ENCODE measurements at regions not wholly inside any gene's neighbourhood (a gene's known extent, or its start where the extent isn't known, plus 50 kb on each side); places are given as distances from the start of the nearest gene placed in this dataset.

DNA sequence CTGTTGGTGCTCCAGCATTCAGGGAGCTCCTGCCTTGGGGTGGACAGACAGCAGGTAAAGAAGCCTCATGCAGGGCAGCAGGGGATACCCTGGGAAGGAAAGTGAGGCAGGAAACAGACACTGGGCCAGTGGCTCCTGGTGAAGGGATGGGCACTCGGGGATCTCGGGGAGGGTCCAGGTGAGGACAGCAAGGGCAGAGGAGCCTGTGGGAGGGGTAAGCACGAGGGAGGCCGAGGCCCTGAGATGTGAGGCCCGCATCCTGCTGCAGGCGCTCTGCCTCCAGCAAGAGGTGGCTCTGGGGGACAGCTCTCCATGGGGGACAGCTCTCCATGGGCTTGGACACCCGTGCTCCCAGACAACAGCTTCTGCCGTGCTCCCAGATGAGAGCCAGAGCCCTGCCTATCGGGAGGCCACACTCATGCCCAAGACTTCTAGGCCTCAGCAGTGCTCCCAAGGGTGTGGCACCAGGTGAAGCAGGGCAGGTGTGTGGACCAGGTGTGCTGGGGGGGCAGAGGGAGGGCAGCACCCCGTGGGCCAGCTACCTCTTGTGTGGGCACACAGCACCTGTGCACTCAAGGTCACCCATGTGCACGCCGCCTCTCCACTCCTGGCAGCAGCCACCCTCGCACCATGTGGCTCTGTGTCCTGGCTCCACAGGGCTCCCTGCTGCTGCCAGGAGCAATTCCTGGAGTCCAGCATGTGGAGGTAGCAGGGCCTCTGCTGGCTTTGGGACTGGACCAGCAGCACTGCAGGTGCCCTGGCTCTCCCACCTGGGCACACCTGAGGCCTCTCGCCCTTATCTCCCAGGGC lies 93.6 kb upstream of the INSIG1 start:
- no peaks in the 10 kb centered on the region for H3K36me3 ChIP-seq
- H3K4me3 ChIP-seq, result no peak overlapping the region
- DNase-seq (ENCODE audit: extremely low spot score), result no peak
- no peaks in the 10 kb centered on the region for H3K9me3 ChIP-seq
- TF ChIP-seq POLR2AphosphoS5 (IDR thresholded peaks at IDR 0.05) (no peak), EP300 (IDR thresholded peaks at IDR 0.05) (no peak), POLR2A (IDR thresholded peaks at IDR 0.05; ENCODE audit: low read depth) (no peak)
- TF ChIP-seq, protein P1, sequence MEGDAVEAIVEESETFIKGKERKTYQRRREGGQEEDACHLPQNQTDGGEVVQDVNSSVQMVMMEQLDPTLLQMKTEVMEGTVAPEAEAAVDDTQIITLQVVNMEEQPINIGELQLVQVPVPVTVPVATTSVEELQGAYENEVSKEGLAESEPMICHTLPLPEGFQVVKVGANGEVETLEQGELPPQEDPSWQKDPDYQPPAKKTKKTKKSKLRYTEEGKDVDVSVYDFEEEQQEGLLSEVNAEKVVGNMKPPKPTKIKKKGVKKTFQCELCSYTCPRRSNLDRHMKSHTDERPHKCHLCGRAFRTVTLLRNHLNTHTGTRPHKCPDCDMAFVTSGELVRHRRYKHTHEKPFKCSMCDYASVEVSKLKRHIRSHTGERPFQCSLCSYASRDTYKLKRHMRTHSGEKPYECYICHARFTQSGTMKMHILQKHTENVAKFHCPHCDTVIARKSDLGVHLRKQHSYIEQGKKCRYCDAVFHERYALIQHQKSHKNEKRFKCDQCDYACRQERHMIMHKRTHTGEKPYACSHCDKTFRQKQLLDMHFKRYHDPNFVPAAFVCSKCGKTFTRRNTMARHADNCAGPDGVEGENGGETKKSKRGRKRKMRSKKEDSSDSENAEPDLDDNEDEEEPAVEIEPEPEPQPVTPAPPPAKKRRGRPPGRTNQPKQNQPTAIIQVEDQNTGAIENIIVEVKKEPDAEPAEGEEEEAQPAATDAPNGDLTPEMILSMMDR (IDR thresholded peaks at IDR 0.05), result no peak
- H3K27me3 ChIP-seq, result peaks cover 0 to 43% (median 0%) of the 10 kb centered on the region in 4 donors
- no peaks in the 10 kb centered on the region for H3K4me1 ChIP-seq
- H3K27ac ChIP-seq (replicated peaks in 1 of 4), result no peak overlapping the region
- intact Hi-C loops (cut with DNase I), result no loop called here
- WGBS, result 100% methylated on average over 4 of the region's 14 CpGs

DNA sequence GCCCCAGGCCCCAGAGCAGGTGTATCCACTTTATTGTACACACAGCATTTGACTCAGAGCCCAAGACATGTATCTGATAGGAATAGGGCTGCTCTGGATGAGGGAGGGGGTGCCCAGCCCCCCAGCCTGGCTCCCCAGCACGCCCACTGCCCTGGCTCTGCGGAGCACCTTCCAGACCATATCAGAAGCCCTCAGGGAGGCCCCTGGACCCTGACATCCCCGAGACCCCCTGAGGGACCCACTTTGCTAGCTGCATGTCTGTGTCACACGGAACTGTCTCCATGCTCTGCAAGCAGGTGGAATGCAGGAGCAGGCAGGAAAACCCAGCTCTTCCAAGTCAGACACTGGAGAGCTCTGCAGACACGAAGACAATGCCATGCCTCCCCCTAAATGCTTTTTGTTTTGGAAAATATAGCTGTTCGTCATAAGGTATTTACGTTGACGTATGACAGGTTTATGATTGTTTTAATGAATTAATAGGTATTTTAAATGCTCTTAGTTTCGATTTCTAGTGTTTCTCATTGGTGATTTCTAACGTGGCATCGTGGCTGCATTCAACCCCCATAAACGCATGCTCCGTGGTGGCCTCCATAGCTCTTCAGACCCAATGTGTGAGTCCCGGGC lies 92.8 kb upstream of the INSIG1 start:
- Histone ChIP-seq H3K27ac (replicated peaks in 1 of 4) (peak overlapping the region in 3 of 4 donors; percentile 49 to 82 (median 72)), H3K27me3 (peaks cover 0 to 51% (median 0%) of the 10 kb centered on the region in 4 donors), H3K9me3 (no peaks in the 10 kb centered on the region), H3K4me1 (peaks cover 0 to 7% (median 4%) of the 10 kb centered on the region in 4 donors), H3K4me3 (peak overlapping the region; percentile 28 to 47 (median 36)), H3K36me3 (no peaks in the 10 kb centered on the region)
- TF ChIP-seq POLR2AphosphoS5 (IDR thresholded peaks at IDR 0.05), result no peak
- no peak for TF ChIP-seq POLR2A (IDR thresholded peaks at IDR 0.05; ENCODE audit: low read depth)
- TF ChIP-seq EP300 (IDR thresholded peaks at IDR 0.05), result no peak
- TF ChIP-seq, protein P1 (IDR thresholded peaks at IDR 0.05), result no peak
- intact Hi-C loops (cut with DNase I), result no loop called here
- no peak for DNase-seq (ENCODE audit: extremely low spot score)
- WGBS, result 77% methylated on average over 14 of the region's 14 CpGs

DNA sequence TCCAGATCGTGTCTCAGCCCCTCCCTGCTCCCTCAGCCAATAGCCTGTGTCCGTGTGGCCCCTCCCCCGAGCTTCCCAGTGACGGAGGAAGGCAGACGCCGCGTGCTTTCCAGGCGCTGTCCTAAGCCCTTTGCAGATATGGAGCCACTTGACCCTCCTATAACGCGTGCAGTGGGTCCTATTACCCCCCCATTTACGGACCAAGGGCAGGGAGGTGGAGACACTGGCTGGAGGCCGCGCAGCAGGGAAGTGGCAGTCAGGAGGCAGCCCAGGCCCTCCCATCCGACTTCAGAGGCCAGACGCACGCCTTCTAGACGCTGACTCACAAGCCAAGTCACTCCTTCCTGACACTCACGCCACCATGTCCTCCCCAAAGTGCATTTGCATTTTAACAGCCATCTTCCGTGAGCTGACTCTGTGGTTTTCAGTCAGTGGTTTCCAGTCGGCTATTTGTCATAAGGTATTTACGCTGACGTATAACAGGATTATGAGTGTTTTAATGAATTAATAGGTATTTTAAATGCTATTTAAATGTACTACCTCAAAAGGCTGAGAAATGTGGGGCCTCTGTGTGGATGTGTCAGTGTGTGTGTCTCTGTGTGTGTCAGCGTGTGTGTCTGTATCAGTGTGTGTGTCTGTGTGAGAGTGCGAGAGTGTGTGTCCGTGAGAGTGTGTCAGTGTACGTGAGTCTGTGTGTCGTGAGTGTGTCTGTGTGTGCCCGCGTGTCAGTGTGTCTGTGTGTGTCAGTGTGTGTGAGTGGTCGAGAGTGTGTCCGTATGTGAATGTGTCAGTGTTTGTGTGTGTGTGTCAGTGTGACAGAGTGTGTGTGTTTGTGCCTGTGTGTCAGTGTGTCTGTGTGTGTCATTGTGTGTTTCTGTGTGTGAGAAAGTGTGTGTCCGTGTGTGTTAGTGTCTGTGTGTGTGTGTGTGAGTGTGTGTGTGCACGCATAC lies 92.0 kb upstream of the INSIG1 start:
- Histone ChIP-seq H3K27ac (replicated peaks in 1 of 4) (peak overlapping the region; percentile 49 to 82 (median 64)), H3K4me3 (peak overlapping the region; percentile 28 to 47 (median 36)), H3K4me1 (peaks cover 0 to 10% (median 6%) of the 10 kb centered on the region in 4 donors), H3K36me3 (no peaks in the 10 kb centered on the region), H3K9me3 (no peaks in the 10 kb centered on the region), H3K27me3 (peaks cover 0 to 59% (median 0%) of the 10 kb centered on the region in 4 donors)
- intact Hi-C loops (cut with DNase I), result no loop called here
- DNase-seq (ENCODE audit: extremely low spot score), result no peak
- WGBS, result 60% methylated on average over 27 of the region's 33 CpGs
- peak; percentile 67 to 83 for TF ChIP-seq POLR2AphosphoS5 (IDR thresholded peaks at IDR 0.05)
- TF ChIP-seq, protein P1 (IDR thresholded peaks at IDR 0.05), result no peak

- Histone ChIP-seq H3K4me3 (peak overlapping the region in 3 of 4 donors; percentile 33 to 47 (median 38)), H3K4me1 (peaks cover 0 to 10% (median 6%) of the 10 kb centered on the region in 4 donors), H3K9me3 (no peaks in the 10 kb centered on the region), H3K27me3 (peaks cover 0 to 67% (median 0%) of the 10 kb centered on the region in 4 donors), H3K36me3 (no peaks in the 10 kb centered on the region), H3K27ac (replicated peaks in 1 of 4) (peak overlapping the region; percentile 49 to 82 (median 64))
- no peak for DNase-seq (ENCODE audit: extremely low spot score)
- intact Hi-C loops (cut with DNase I), result no loop called here
- 47% methylated on average over 20 of the region's 20 CpGs for WGBS
- peak; percentile 31 to 37 for TF ChIP-seq POLR2AphosphoS5 (IDR thresholded peaks at IDR 0.05)
- no peak for TF ChIP-seq EP300 (IDR thresholded peaks at IDR 0.05)
- TF ChIP-seq POLR2A (IDR thresholded peaks at IDR 0.05; ENCODE audit: low read depth), result no peak
- TF ChIP-seq, protein P1 (IDR thresholded peaks at IDR 0.05), result no peak
Observed at GRCh38 chr7:155206318-155207020, 91.2 kb upstream of the INSIG1 start.
